GM18517 (cell line): ENCODE measurements at regions not wholly inside any gene's neighbourhood (a gene's known extent, or its start where the extent isn't known, plus 50 kb on each side); places are given as distances from the start of the nearest gene placed in this dataset.
"Not testable (repeated sequence)": the region's sequence is repeated elsewhere in the genome, so short reads cannot be mapped to it uniquely, and the experiment has no call there.

Experiments used
- ATAC-seq: cut with Tn5 transposase; IDR thresholded peaks from one replicate; pipeline ENCODE4 v1.9.1; 2021; ENCODE audit warnings: mild to moderate bottlenecking, moderate library complexity; ENCODE audit not compliant: unreplicated experiment

DNA sequence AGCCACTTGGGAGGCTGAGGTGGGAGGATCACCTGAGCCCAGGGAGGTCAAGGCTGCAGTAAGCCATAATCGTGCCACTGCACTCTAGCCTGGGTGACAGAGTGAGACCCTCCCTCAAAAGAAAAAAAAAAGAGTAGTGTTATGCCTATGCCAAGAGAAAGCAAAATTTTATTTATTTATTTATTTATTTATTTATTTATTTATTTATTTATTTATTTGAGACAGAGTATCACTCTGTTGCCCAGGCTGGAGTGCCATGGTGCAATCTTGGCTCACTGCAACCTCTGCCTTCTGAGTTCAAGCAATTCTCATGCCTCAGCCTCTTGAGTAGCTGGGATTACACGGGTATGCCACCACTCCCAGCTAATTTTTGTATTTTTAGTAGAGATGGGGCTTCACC, 72.6 kb upstream of the RAPGEF2 start:
- ATAC-seq = not testable (repeated sequence)

DNA sequence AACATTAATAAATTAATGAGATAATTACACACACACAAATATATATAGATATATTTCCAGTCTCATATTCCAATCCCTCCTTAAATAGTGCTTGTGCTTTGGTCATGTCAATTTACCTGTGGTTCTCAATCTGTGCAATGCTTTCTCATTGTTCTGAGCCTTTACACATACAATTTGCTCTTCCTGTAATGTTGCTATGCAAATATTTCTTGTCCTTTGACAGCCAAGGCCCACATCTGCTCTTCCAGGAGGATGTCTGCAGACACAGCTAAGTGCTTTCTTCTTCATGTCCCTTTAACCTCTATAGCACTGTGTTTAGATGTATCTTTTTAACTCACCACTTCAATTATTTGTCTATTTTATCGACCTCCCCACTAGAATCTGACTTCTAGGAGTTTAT, 67.3 kb upstream of the RAPGEF2 start:
- ATAC-seq = peak; percentile 65

DNA sequence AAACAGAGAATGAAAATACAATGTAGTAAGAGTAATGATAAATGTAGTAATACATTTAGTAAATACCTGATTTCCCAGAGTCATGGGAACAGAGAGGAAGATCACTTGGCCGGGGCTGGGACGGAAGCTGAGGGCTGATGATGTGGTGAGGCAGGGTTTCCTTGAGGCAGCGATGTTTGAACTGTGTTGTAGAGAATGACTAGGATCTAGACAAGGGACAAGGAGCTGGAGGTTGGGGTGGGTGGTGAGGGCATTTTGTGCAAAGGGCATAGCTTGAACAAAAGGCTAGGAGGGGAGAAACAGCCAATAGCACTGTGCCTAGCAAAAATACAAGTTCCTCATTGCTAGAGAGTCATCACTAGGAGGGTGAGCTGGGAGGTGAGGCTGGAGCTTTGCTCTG, 64.3 kb upstream of the RAPGEF2 start:
- no peak for ATAC-seq

DNA sequence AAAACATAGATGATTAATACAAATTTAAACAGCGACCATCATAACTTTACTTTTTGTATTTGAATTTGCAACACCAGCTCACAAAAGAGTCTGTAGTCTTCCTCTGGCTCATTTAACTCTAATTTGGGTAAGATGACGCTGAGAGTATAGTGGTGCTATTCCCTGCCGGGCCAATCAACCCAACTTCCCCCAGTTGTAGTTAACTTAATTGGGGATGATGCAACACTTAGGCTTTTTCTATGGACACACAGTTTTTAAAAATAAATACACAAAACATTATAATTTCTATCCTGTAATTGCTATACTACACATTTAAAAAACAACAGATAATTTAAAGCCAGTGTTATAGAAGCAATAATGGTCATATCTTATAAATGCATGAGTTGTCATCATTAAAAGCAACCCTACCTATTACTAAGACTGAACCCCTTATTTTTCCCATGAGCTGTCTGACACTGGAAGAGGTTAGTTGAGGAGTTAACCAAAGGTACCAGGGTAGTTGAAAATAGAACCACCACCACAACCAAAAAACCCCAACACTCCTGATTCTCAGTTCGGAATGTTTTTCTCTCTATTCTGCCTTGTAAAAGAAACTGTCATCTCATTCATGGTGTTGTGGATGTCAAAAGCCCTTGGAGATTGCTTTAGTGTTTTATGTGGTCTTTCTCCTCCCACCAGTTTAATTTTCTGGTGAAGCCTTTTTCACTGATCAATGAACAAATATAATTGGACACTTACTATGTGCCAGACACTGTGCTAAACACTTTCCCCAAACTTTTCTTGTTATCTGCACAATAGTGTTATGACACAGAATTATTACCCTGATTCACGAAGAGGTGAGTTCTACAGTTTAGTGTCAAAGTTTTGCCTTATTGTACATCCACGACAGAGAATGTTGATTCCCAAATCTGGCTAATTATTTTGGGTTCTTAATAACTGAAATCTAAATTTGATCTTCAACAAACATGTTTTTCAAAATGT, 61.5 kb upstream of the RAPGEF2 start:
- no peak for ATAC-seq

DNA sequence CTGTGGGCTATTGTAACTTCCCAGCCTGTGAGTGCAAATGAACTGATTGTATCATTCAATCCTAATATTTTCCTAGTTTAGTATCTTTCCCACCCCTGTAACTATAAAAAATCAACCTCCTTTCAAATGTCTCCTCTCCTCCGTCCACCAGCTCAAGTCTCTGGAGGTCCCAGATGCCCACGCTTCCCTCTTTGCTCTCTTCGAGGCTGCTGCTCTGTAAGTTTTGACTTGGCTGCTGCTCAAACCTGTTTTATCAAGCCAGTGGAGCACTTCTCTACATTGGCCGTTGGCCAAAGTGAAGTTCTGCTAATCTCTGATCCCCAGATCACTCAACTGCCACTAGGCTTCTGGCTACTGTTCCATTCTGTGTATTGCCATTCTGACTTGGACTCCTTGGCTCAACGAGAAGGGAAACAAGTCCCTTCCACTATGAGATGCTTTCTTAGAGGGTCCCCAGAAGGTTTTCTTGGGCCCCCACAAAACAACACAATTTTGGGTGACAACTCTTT, 60.7 kb upstream of the RAPGEF2 start:
- ATAC-seq = no peak

DNA sequence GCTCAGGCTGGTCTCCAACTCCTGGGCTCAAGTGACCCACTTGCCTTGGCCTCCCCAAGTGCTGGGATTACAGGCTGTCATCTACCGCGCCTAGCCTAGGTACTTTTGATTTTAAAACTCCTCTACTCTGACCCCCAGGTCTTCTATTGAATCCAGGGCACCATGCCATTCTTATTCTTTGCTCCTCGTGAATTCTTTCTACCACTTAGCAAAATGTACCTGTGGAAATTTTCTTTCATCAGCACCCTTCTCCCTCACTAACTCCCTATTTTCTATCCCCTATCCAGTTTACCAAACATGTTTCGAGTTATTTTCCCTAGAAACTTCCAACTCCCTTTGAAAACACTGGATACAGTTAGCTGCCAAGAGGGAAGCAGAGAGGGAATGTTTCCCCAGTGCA, 60.0 kb upstream of the RAPGEF2 start:
- no peak for ATAC-seq

DNA sequence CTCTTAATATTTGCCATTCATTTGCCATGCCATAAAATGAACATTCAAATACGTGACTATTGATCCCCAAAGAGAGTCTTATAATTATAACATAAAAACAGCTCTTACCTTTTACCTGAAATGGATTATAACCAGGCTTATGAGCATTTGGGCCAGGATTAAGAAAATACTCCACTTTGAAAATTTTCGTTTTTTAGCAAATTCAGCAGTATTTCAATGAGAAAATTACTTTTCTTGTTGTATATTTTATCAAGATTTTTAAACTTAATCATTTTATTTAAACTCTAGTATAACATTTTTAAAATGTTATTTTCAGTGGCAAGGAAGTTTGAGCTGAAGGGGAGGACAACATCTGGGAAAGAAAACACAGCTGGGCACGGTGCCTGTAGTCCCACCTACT, 59.0 kb upstream of the RAPGEF2 start:
- no peak for ATAC-seq

DNA sequence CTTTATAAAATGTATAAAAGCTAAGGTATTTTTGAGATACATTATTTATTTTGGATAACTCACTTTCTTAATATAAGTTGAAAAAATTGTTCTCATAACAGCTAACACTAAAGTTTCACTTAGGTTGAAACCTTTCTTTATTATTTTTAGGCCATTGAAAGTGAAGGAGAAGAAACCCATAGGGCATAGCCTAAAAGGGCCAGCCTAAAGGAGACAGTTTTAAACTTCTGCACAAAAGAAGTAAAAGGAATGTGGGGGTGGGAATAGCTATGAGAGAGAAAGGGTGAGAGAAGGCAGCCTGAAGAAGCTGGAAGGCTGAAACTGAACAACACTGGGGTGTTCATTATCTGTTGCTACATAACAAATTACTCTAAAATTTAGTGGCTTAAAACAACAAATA, 57.6 kb upstream of the RAPGEF2 start:
- peak; percentile 46 for ATAC-seq

DNA sequence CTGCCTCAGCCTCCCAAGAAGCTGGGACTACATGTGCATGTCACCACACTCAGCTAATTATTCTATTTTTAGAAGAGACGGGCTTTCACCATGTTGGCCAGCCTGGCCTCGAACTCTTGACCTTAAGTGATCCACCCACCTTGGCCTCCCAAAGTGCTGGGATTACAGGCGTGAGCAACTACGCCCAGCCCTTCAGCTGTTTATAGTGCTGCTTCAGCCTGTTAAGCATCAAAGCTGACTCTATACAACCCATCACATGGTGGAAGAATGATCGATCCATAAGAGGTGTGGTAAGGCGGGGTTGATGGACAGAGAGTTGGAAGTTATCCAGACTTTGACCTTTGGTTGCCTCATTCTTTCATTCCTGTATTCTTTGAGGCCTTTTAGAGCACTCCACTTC, 56.2 kb upstream of the RAPGEF2 start:
- ATAC-seq = no peak

DNA sequence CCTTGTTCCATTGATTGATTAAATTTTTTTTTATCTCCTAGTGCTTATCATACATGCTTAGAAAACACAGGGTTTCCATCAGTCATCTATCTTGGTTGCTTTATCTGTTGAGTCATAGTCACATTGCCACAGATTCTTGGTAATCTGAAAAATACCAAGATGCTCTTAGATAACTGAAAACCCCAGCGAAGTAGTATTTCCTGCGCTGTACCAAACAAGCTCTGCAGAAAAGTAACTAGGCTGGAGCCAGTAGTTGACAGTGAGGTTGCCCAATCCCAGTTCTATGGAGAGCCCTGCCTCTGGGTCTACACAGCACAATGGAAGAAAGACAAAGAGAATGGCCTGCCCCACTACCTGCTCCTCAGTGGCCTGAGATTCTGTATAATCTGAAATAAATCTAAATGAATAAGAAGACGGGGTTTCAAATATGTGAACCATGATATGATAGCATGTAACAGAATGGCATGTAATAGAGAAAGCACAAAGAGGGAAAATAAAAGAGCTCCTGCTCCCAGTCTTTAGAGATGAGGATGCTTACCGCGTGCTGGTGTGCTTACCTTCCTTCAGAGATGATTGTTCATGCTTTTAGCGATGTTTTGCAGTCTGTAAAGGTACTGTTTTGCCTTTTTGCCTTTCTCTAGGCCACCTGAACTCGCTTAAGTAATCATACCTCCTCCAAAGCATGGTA, 55.3 kb upstream of the RAPGEF2 start:
- no peak for ATAC-seq

DNA sequence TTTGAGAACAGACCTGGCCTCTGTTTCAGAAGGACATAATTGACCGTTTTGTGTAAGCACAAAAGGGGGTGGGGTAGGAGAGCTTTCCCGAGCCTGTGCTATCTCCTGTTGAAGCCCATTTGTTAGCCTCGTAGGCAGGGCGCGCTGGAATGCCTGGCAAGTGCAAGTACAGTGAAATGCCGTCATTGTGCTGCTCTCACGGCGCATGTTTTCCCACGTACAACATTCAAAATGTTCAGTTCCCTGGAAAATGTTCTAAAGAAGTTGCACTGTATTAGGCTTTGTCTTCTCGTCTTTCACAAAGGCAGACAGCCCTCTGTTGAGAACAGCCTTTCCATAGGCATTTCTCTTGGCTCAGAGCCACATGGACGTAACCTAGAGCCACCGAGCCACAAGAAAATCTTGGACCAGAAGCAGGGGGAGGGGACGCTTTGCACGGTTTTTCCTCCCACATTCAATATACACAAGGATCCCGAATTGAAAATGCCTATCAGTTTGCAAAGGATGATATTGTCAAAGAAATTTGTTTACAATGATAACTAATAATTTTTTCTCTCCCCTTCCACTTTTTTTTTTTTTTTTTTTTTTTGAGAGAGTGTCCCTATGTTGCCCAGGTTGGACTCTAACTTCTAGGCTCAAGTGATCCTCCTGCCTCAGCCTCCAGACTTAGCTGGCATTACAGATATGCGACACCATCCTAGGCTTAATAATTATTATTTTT, 54.6 kb upstream of the RAPGEF2 start:
- ATAC-seq = no peak

DNA sequence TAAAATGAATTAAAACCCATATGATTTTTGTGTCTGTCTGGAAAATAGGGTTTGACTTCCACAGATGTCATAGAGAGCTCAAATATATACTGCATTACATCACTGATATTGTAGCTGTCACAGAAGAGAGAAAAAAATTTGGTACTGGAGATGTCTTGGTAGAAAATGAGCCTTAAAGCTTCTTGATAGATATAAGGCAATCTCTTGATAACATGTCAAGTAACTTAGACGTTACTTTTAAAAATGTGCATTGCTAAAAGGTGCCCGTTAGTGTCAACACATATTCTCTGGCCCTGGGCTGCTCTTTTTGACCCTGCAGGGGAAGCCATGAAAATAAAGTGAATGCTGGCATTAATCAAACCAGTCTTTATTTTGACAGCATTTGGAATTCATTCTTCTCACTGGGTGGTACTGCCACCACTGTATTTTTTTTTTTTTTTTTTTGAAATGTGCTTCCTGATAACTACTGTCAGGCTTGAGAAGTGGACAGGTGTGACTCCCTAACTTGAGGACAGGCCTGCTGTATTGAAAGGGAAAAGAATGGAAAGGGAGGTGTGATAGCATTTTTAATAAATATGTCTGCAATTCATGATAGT, 53.0 kb upstream of the RAPGEF2 start:
- ATAC-seq = no peak

DNA sequence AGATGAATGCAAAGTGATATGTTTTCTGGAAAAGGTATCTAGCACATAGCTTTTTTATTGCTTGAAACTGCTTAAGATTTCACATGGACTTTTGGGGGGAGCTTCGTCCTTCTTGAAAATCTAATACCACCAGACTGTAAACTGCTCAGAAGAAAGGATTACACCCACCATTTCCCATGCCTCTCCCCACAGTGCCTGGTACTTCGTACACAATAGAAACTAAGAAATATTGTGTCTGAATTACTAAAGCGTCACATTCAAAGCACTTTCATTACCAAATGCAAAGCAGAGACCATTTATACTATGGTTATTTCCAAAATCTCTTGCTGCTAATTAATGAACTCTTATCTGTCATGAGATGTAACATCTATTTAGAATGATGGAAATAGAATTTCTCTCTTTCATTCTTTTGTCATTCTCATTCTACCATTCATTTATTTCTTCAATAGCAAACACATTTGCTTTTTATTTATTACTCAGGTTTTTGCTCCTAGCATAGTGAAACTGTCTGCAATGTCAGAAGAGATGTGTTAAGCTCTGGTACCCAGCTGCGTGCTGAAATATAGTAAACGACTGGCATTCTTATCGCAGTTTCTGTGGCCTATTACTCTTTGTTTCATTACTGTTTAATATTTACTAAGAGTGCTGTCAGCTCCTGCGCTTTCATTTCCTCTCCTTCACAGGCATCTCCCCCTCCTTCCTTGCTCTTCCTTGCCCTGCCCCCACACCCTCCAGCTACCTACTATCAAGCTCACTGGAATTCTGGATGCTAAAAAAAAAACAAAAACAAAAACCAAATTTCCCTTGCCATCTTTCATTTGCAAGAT, 51.4 kb upstream of the RAPGEF2 start:
- ATAC-seq = peak; percentile 91

DNA sequence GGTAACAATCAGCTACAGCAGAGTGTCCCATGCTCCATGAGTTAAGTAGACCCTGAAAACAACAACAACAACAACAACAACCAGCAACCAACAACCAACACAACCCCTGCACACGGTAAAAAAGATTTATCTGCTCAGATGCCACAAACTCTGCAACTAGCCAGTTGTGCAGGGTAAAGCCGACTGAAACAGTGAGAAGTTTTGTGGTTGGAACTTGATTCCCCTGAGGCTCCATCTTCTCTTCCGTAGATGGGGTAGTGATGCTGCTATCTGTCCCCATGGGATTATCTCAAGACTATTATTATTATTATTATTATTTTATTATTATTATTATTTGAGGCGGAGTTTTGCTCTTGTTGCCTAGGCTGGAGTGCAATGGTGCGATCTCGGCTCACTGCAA, 50.6 kb upstream of the RAPGEF2 start:
- peak; percentile 58 for ATAC-seq
